Erythroblast (primary cell): ENCODE measurements at regions not wholly inside any gene's neighbourhood (a gene's known extent, or its start where the extent isn't known, plus 50 kb on each side); places are given as distances from the start of the nearest gene placed in this dataset.

Source experiments
- GATA1 ChIP-seq: IDR thresholded peaks from 2 replicates; pipeline ENCODE4 v1.6.1; 2011; ENCODE audit warnings: low read depth, mild to moderate bottlenecking, control low read depth, low read length, moderate library complexity
- POLR2A ChIP-seq: IDR thresholded peaks from 2 replicates; pipeline ENCODE4 v1.6.1; 2011; ENCODE audit warnings: mild to moderate bottlenecking, low read length

GRCh38 chr10:93142534-93142933 is 68.8 kb downstream of the CYP26A1 start:
- TF ChIP-seq POLR2A (no peak), GATA1 (no peak)
